ENCODE measurements at regions not wholly inside any gene's neighbourhood (a gene's known extent, or its start where the extent isn't known, plus 50 kb on each side); places are given as distances from the start of the nearest gene placed in this dataset.

GRCh38 chrX:121245763-121246162 lies 198.4 kb downstream of the GLUD2 start:
- Histone ChIP-seq H3K9ac (ENCODE audit: low read length) (no peak overlapping the region), H3K4me1 (ENCODE audit: control insufficient read depth in 2 of 2, insufficient read depth in 2 of 2, low read length in 2 of 2) (no peaks in the 10 kb centered on the region), H3K4me2 (replicated peaks; ENCODE audit: low read depth, low read length, poor library complexity, severe bottlenecking) (no peak overlapping the region), H3K4me3 (ENCODE audit: control extremely low read depth in 1 of 5, extremely low read depth in 1 of 5, insufficient read depth in 1 of 5, low read depth in 2 of 5, low read length in 4 of 5) (no peak overlapping the region), H3K9me3 (ENCODE audit: control extremely low read depth in 1 of 3, control insufficient read depth in 2 of 3, insufficient read depth in 1 of 3, low read length in 2 of 3) (no peaks in the 10 kb centered on the region), H4K20me1 (ENCODE audit: control insufficient read depth, insufficient read depth, low read length, poor library complexity, severe bottlenecking) (no peaks in the 10 kb centered on the region), H3K36me3 (replicated peaks in 1 of 2; ENCODE audit: control extremely low read depth in 1 of 2, control insufficient read depth in 1 of 2, extremely low read depth in 1 of 2, insufficient read depth in 2 of 2, low read length in 1 of 2) (no peaks in the 10 kb centered on the region), H2AFZ (ENCODE audit: insufficient read depth, low read depth, low read length, poor library complexity, severe bottlenecking) (no peak overlapping the region), H3K27me3 (replicated peaks in 1 of 4; ENCODE audit: control extremely low read depth in 1 of 4, control insufficient read depth in 3 of 4, insufficient read depth in 4 of 4, low read length in 3 of 4) (no peaks in the 10 kb centered on the region), H3K79me2 (ENCODE audit: control insufficient read depth, insufficient read depth, low read length) (no peaks in the 10 kb centered on the region), H3K27ac (ENCODE audit: low read length in 2 of 2) (no peak overlapping the region)
- H3K4me1 Mint-ChIP-seq, result no peaks in the 10 kb centered on the region
- no peak for ATAC-seq (ENCODE audit: low read depth)
- CTCF ChIA-PET, result no interaction called here
- intact Hi-C loops (cut with micrococcal nuclease), result no loop called here
- H3K27ac Mint-ChIP-seq, result no peak overlapping the region
- TF ChIP-seq EZH2 (IDR thresholded peaks at IDR 0.05; ENCODE audit: borderline replicate concordance, insufficient read depth, low read depth, low read length, poor library complexity, severe bottlenecking), result no peak
- TF ChIP-seq CTCF (IDR thresholded peaks at IDR 0.05), result no peak
- H3K27me3 Mint-ChIP-seq, result no peaks in the 10 kb centered on the region
- POLR2A ChIA-PET, result no interaction called here
- no peak overlapping the region for H3K4me3 Mint-ChIP-seq
- no peaks in the 10 kb centered on the region for H3K9me3 Mint-ChIP-seq (ENCODE audit: insufficient read depth)
- DNase-seq, result no peak

GRCh38 chrX:121254336-121254735 lies 206.9 kb downstream of the GLUD2 start:
- DNase-seq (no peak), ATAC-seq (ENCODE audit: low read depth) (no peak)
- intact Hi-C loops (cut with micrococcal nuclease), result no loop called here
- Mint-ChIP-seq H3K4me1 (no peaks in the 10 kb centered on the region), H3K4me3 (no peak overlapping the region), H3K27me3 (no peaks in the 10 kb centered on the region), H3K9me3 (ENCODE audit: insufficient read depth) (no peaks in the 10 kb centered on the region), H3K27ac (no peak overlapping the region)
- Histone ChIP-seq H3K4me1 (ENCODE audit: control insufficient read depth in 2 of 2, insufficient read depth in 2 of 2, low read length in 2 of 2) (no peaks in the 10 kb centered on the region), H3K9me3 (ENCODE audit: control extremely low read depth in 1 of 3, control insufficient read depth in 2 of 3, insufficient read depth in 1 of 3, low read length in 2 of 3) (no peaks in the 10 kb centered on the region), H3K36me3 (replicated peaks in 1 of 2; ENCODE audit: control extremely low read depth in 1 of 2, control insufficient read depth in 1 of 2, extremely low read depth in 1 of 2, insufficient read depth in 2 of 2, low read length in 1 of 2) (no peaks in the 10 kb centered on the region), H3K27ac (ENCODE audit: low read length in 2 of 2) (no peak overlapping the region), H3K79me2 (ENCODE audit: control insufficient read depth, insufficient read depth, low read length) (no peaks in the 10 kb centered on the region), H2AFZ (ENCODE audit: insufficient read depth, low read depth, low read length, poor library complexity, severe bottlenecking) (no peak overlapping the region), H3K4me3 (ENCODE audit: control extremely low read depth in 1 of 5, extremely low read depth in 1 of 5, insufficient read depth in 1 of 5, low read depth in 2 of 5, low read length in 4 of 5) (no peak overlapping the region), H3K4me2 (replicated peaks; ENCODE audit: low read depth, low read length, poor library complexity, severe bottlenecking) (no peak overlapping the region), H3K27me3 (replicated peaks in 1 of 4; ENCODE audit: control extremely low read depth in 1 of 4, control insufficient read depth in 3 of 4, insufficient read depth in 4 of 4, low read length in 3 of 4) (no peaks in the 10 kb centered on the region), H3K9ac (ENCODE audit: low read length) (no peak overlapping the region), H4K20me1 (ENCODE audit: control insufficient read depth, insufficient read depth, low read length, poor library complexity, severe bottlenecking) (no peaks in the 10 kb centered on the region)
- POLR2A ChIA-PET, result no interaction called here
- WGBS (ENCODE audit: insufficient coverage), result no CpG with 5 or more reads among the region's 4 CpGs
- no peak for TF ChIP-seq CTCF (IDR thresholded peaks at IDR 0.05)
- no peak for TF ChIP-seq EZH2 (IDR thresholded peaks at IDR 0.05; ENCODE audit: borderline replicate concordance, insufficient read depth, low read depth, low read length, poor library complexity, severe bottlenecking)
- CTCF ChIA-PET, result no interaction called here

Data from B cell (primary cell).